Thyroid gland (tissue), 4 donors: ENCODE measurements at regions not wholly inside any gene's neighbourhood (a gene's known extent, or its start where the extent isn't known, plus 50 kb on each side); places are given as distances from the start of the nearest gene placed in this dataset. TPM values are rescaled to one million over a fixed set of nuclear protein-coding genes. Genes with fewer than 3 reads are reported as not detected.

Experiments used
- DNase-seq, 2 donors: peaks; one replicate each; pipeline ENCODE4 v3.0.0-alpha.2; 2019
- H3K27ac ChIP-seq, 3 donors: fragments of 200-600 bp; sonication (generic); 1 replicate in 2 of 3; 2 replicates in 1 of 3; pipeline ENCODE4 v1.5.1; 2016 to 2019; ENCODE audit warnings: mild to moderate bottlenecking in 1 of 3, moderate library complexity in 1 of 3
- H3K27me3 ChIP-seq: fragments of 200-600 bp; sonication (generic); one replicate; pipeline ENCODE4 v1.5.1; 2019
- H3K36me3 ChIP-seq, 2 donors: fragments of 200-600 bp; sonication (generic); one replicate each; pipeline ENCODE4 v1.5.1; 2016 to 2019
- H3K4me1 ChIP-seq, 2 donors: fragments of 200-600 bp; sonication (generic); one replicate each; pipeline ENCODE4 v1.5.1; 2017 to 2019
- H3K4me3 ChIP-seq, 3 donors: fragments of 200-600 bp; sonication (generic); replicated peaks in 1 of 3; 1 replicate in 2 of 3; 2 replicates in 1 of 3; pipeline ENCODE4 v1.5.1; 2016; ENCODE audit warnings: mild to moderate bottlenecking in 1 of 3
- H3K9me3 ChIP-seq: fragments of 200-600 bp; sonication (generic); one replicate; pipeline ENCODE4 v1.5.1; 2017
- CTCF ChIP-seq, 6 experiments: fragments of 200-600 bp in 3 of 6; fragments of 450-650 bp in 3 of 6; sonication (generic) in 3 of 6; IDR thresholded peaks; one replicate each; pipeline ENCODE4 v1.5.1; 2016 to 2019; ENCODE audit warnings: antibody characterized with exemption in 6 of 6, mild to moderate bottlenecking in 2 of 6, inconsistent platforms in 1 of 6, moderate library complexity in 1 of 6
- POLR2A ChIP-seq, 2 donors: fragments of 450-650 bp; IDR thresholded peaks; one replicate each; pipeline ENCODE4 v1.6.1; 2017; ENCODE audit warnings: antibody characterized with exemption in 2 of 2, mild to moderate bottlenecking in 2 of 2, moderate library complexity in 1 of 2
- WGBS, 2 donors: methylation state at CpG; one replicate each; pipeline ENCODE4 v1.1.5; 2017; 5-methylcytosine and 5-hydroxymethylcytosine counted together
- intact Hi-C: fragments of 100-400 bp; cut with DNase I; formaldehyde crosslinking; loops from one replicate; pipeline ENCODE4 v1.15.1; 2023
- small RNA-seq: library from RNA; depleted of rRNA; stranded (forward); fragments of <200 nt; gene quantifications from one replicate; pipeline ENCODE3, GENCODE V24; 2016

- DNase-seq = no peak
Observed at GRCh38 chr2:9790702-9791225, 52.5 kb upstream of the TAF1B start.

GRCh38 chr2:9791711-9792110, 51.6 kb upstream of the TAF1B start:
- Histone ChIP-seq H3K36me3 (no peaks in the 10 kb centered on the region), H3K27me3 (no peaks in the 10 kb centered on the region), H3K9me3 (no peaks in the 10 kb centered on the region), H3K4me3 (no peak overlapping the region), H3K27ac (no peak overlapping the region), H3K4me1 (no peaks in the 10 kb centered on the region)
- intact Hi-C loops = no loop called here
- DNase-seq = no peak
- TF ChIP-seq CTCF (IDR thresholded peaks at IDR 0.05) (no peak), POLR2A (IDR thresholded peaks at IDR 0.05) (no peak)
- 65 to 85% methylated on average over 4 of the region's 4 CpGs for WGBS, 2 donors

More at GRCh38 chr2:9790702-9791225, 52.5 kb upstream of the TAF1B start:
- WGBS, 2 donors = 93 to 96% methylated on average over 6 to 8 of the region's 8 CpGs
- no peak for TF ChIP-seq CTCF (IDR thresholded peaks at IDR 0.05)
- H3K27ac ChIP-seq = no peak overlapping the region
- H3K4me3 ChIP-seq = no peak overlapping the region
- intact Hi-C loops = no loop called here
- H3K27me3 ChIP-seq = no peaks in the 10 kb centered on the region
- H3K9me3 ChIP-seq = no peaks in the 10 kb centered on the region
- no peaks in the 10 kb centered on the region for H3K4me1 ChIP-seq
- H3K36me3 ChIP-seq = no peaks in the 10 kb centered on the region

GRCh38 chr2:9793156-9793917, 49.9 kb upstream of the TAF1B start:
- intact Hi-C loops = no loop called here

More at GRCh38 chr2:9793156-9793917, 49.9 kb upstream of the TAF1B start:
- no peak for DNase-seq
- Histone ChIP-seq H3K4me3 (no peak overlapping the region), H3K4me1 (no peaks in the 10 kb centered on the region), H3K36me3 (no peaks in the 10 kb centered on the region), H3K27ac (no peak overlapping the region), H3K27me3 (no peaks in the 10 kb centered on the region), H3K9me3 (no peaks in the 10 kb centered on the region)
- TF ChIP-seq POLR2A (IDR thresholded peaks at IDR 0.05) (no peak), CTCF (IDR thresholded peaks at IDR 0.05) (no peak)
- WGBS, 2 donors = 78 to 88% methylated on average over 7 to 13 of the region's 13 CpGs

Small RNA genes lying in the stretch of these regions (small RNA-seq; reads per million reads assigned to genes)
- gene AC082651.2 (not detected), gene RNU4-73P (not detected)
